H1 (cell line): ENCODE measurements at regions not wholly inside any gene's neighbourhood (a gene's known extent, or its start where the extent isn't known, plus 50 kb on each side); places are given as distances from the start of the nearest gene placed in this dataset.

ENCODE experiments used
- CTCF ChIA-PET: fragments of 300-600 bp; sonication (Branson Sonifier 250); formaldehyde crosslinking; loops from one replicate; lab custom pipeline; 2021; ENCODE audit not compliant: partially characterized antibody; lab: Charles Lee
- POLR2A ChIA-PET: fragments of 300-600 bp; sonication (Branson Sonifier 250); formaldehyde crosslinking; loops from one replicate; lab custom pipeline; 2021; ENCODE audit warnings: inconsistent platforms; ENCODE audit not compliant: partially characterized antibody; lab: Charles Lee
- DNase-seq, 2 experiments: peaks; one replicate each; pipeline versions ENCODE4 v3.0.0 to v3.0.0-alpha.2; 2010 to 2022; ENCODE audit warnings: low spot score in 2 of 2, low read depth in 1 of 2, mixed read lengths in 1 of 2
- FAIRE-seq: peaks from 2 replicates; lab custom pipeline; 2011; peaks lifted over from hg19 to GRCh38; lab: Jason Lieb, UNC
- H2AFZ ChIP-seq: 2 replicates; pipeline ENCODE4 v1.8.1; 2012; ENCODE audit warnings: low read length, inconsistent platforms
- H2AK5ac ChIP-seq: 2 replicates; pipeline ENCODE4 v1.6.1; 2013; ENCODE audit warnings: low read depth, low read length
- H2BK120ac ChIP-seq: replicated peaks from 2 replicates; pipeline ENCODE3; 2013; ENCODE audit warnings: low read depth, low read length, inconsistent platforms
- H2BK12ac ChIP-seq: 2 replicates; pipeline ENCODE4 v1.6.1; 2013; ENCODE audit warnings: low read depth, low read length
- H2BK15ac ChIP-seq: 2 replicates; pipeline ENCODE4 v1.6.1; 2013; ENCODE audit warnings: low read length
- H2BK20ac ChIP-seq: 2 replicates; pipeline ENCODE4 v1.6.1; 2013; ENCODE audit warnings: low read length
- H2BK5ac ChIP-seq: 2 replicates; pipeline ENCODE4 v1.6.1; 2013; ENCODE audit warnings: low read depth, low read length
- H3K14ac ChIP-seq: 2 replicates; pipeline ENCODE4 v1.6.1; 2013; ENCODE audit warnings: inconsistent platforms; ENCODE audit not compliant: insufficient read length
- H3K18ac ChIP-seq: 2 replicates; pipeline ENCODE4 v1.6.1; 2013; ENCODE audit warnings: low read length; ENCODE audit errors: extremely low read depth
- H3K23ac ChIP-seq: 2 replicates; pipeline ENCODE4 v1.6.1; 2013; ENCODE audit warnings: inconsistent platforms; ENCODE audit not compliant: insufficient read length
- H3K23me2 ChIP-seq: 2 replicates; pipeline ENCODE4 v1.6.1; 2013; ENCODE audit warnings: low read depth, low read length
- H3K27ac ChIP-seq: 2 replicates; pipeline ENCODE4 v1.6.1; 2011; ENCODE audit warnings: low read depth, low read length, inconsistent platforms
- H3K27me3 ChIP-seq, 4 experiments: replicated peaks in 1 of 4; 1 replicate in 1 of 4; 2 replicates in 3 of 4; pipeline versions ENCODE4 v1.6.1 to v1.8.1; 2011 to 2013; ENCODE audit warnings: low read length in 3 of 4, mild to moderate bottlenecking in 3 of 4, inconsistent platforms in 2 of 4, mixed read lengths in 2 of 4, moderate library complexity in 1 of 4; ENCODE audit not compliant: control insufficient read depth in 3 of 4, insufficient read depth in 3 of 4; ENCODE audit errors: extremely low read depth in 1 of 4
- H3K36me3 ChIP-seq, 4 experiments: 2 replicates each; pipeline versions ENCODE4 v1.6.1 to v1.8.1; 2011 to 2013; ENCODE audit warnings: mild to moderate bottlenecking in 4 of 4, low read length in 3 of 4, moderate library complexity in 2 of 4, control low read depth in 1 of 4, inconsistent platforms in 1 of 4; ENCODE audit not compliant: insufficient read depth in 4 of 4, control insufficient read depth in 2 of 4
- H3K4ac ChIP-seq: replicated peaks from 2 replicates; pipeline ENCODE3; 2013; ENCODE audit warnings: low read length, low read depth, mixed read lengths, inconsistent platforms; ENCODE audit not compliant: insufficient read length
- H3K4me1 ChIP-seq, 4 experiments: replicated peaks in 1 of 4; 1 replicate in 1 of 4; 2 replicates in 3 of 4; pipeline versions ENCODE4 v1.6.1 to v1.8.1; 2011 to 2013; ENCODE audit warnings: low read length in 3 of 4, inconsistent platforms in 2 of 4, mixed read lengths in 1 of 4; ENCODE audit not compliant: insufficient read depth in 4 of 4, control insufficient read depth in 3 of 4
- H3K4me2 ChIP-seq, 2 experiments: 2 replicates each; pipeline versions ENCODE4 v1.6.1 to v1.8.1; 2011 to 2013; ENCODE audit warnings: low read depth in 2 of 2, low read length in 2 of 2, control low read depth in 1 of 2, inconsistent platforms in 1 of 2, mild to moderate bottlenecking in 1 of 2; ENCODE audit not compliant: insufficient read depth in 1 of 2
- H3K4me3 ChIP-seq, 4 experiments: fragments of 200-600, 300-600 bp in 1 of 4; sonication (generic), shearing (Covaris generic), sonication (Bioruptor Twin) in 1 of 4; 2 replicates each; pipeline versions ENCODE4 v1.5.1 to v1.8.1; 2011 to 2016; ENCODE audit warnings: low read length in 4 of 4, low read depth in 3 of 4, control low read depth in 2 of 4, inconsistent platforms in 2 of 4, mild to moderate bottlenecking in 2 of 4, mixed read lengths in 1 of 4, moderate library complexity in 1 of 4; ENCODE audit not compliant: insufficient read depth in 2 of 4; ENCODE audit errors: extremely low read depth in 1 of 4
- H3K56ac ChIP-seq: replicated peaks from 2 replicates; pipeline ENCODE3; 2013; ENCODE audit warnings: low read depth, mild to moderate bottlenecking, mixed read lengths, low read length, inconsistent platforms; ENCODE audit not compliant: insufficient read length
- H3K79me1 ChIP-seq: 2 replicates; pipeline ENCODE4 v1.6.1; 2013; ENCODE audit warnings: low read depth, low read length, control low read depth
- H3K79me2 ChIP-seq, 2 experiments: 2 replicates each; pipeline versions ENCODE4 v1.6.1 to v1.8.1; 2012 to 2013; ENCODE audit warnings: low read length in 2 of 2, mild to moderate bottlenecking in 2 of 2, inconsistent platforms in 1 of 2; ENCODE audit not compliant: insufficient read depth in 2 of 2, control insufficient read depth in 1 of 2
- H3K9ac ChIP-seq, 4 experiments: replicated peaks in 1 of 4; 1 replicate in 1 of 4; 2 replicates in 3 of 4; pipeline versions ENCODE4 v1.6.1 to v1.8.1; 2011 to 2013; ENCODE audit warnings: low read depth in 3 of 4, low read length in 3 of 4, control low read depth in 2 of 4, mild to moderate bottlenecking in 2 of 4, moderate library complexity in 2 of 4, inconsistent platforms in 1 of 4; ENCODE audit errors: extremely low read depth in 1 of 4
- H3K9me3 ChIP-seq, 2 experiments: 2 replicates each; pipeline versions ENCODE4 v1.6.1 to v1.8.1; 2012 to 2013; ENCODE audit warnings: mild to moderate bottlenecking in 2 of 2, moderate library complexity in 2 of 2, control low read depth in 1 of 2, inconsistent platforms in 1 of 2, low read depth in 1 of 2, low read length in 1 of 2, mixed read lengths in 1 of 2; ENCODE audit not compliant: insufficient read depth in 2 of 2
- H4K20me1 ChIP-seq, 2 experiments: replicated peaks in 1 of 2; 2 replicates each; pipeline versions ENCODE3 to v1.8.1; 2011 to 2013; ENCODE audit warnings: inconsistent platforms in 2 of 2, low read length in 2 of 2, mild to moderate bottlenecking in 1 of 2; ENCODE audit not compliant: insufficient read depth in 2 of 2, control insufficient read depth in 1 of 2
- H4K5ac ChIP-seq: 2 replicates; pipeline ENCODE4 v1.6.1; 2013; ENCODE audit warnings: low read length, low read depth, mixed read lengths, inconsistent platforms; ENCODE audit not compliant: insufficient read length
- H4K8ac ChIP-seq: 2 replicates; pipeline ENCODE4 v1.8.0; 2013; ENCODE audit warnings: mild to moderate bottlenecking, moderate library complexity, low read length, inconsistent platforms; ENCODE audit not compliant: insufficient read depth; ENCODE audit errors: extremely low read depth
- H4K91ac ChIP-seq: replicated peaks from 2 replicates; pipeline ENCODE3; 2013; ENCODE audit warnings: low read length, mixed read lengths, inconsistent platforms; ENCODE audit not compliant: insufficient read length
- HDAC2 ChIP-seq, 2 experiments: fragments of 300-600 bp in 1 of 2; sonication (generic) in 1 of 2; IDR thresholded peaks; 2 replicates each; pipeline ENCODE4 v1.6.1; 2011 to 2012; ENCODE audit warnings: low read depth in 2 of 2, low read length in 2 of 2, mild to moderate bottlenecking in 2 of 2, moderate library complexity in 2 of 2, borderline replicate concordance in 1 of 2, inconsistent platforms in 1 of 2
- HDAC6 ChIP-seq: IDR thresholded peaks from one replicate; pipeline ENCODE4 v1.7.1; 2012; ENCODE audit warnings: low read depth, mild to moderate bottlenecking, inconsistent platforms, low read length, moderate library complexity
- WGBS, 2 experiments: shearing (Covaris generic) in 1 of 2; methylation state at CpG; one replicate each; pipeline versions ENCODE4 v1.1.6 to v1.1.7; 2013 to 2015; ENCODE audit warnings: low lambda C conversion rate in 2 of 2, mixed read lengths in 2 of 2, inconsistent platforms in 1 of 2, low coverage in 1 of 2, missing lambda C conversion rate in 1 of 2; ENCODE audit not compliant: insufficient replicate concordance in 2 of 2, insufficient coverage in 1 of 2, insufficient read length in 1 of 2; ENCODE audit errors: extremely low coverage in 1 of 2, missing lambda C conversion rate in 1 of 2; 5-methylcytosine and 5-hydroxymethylcytosine counted together

DNA sequence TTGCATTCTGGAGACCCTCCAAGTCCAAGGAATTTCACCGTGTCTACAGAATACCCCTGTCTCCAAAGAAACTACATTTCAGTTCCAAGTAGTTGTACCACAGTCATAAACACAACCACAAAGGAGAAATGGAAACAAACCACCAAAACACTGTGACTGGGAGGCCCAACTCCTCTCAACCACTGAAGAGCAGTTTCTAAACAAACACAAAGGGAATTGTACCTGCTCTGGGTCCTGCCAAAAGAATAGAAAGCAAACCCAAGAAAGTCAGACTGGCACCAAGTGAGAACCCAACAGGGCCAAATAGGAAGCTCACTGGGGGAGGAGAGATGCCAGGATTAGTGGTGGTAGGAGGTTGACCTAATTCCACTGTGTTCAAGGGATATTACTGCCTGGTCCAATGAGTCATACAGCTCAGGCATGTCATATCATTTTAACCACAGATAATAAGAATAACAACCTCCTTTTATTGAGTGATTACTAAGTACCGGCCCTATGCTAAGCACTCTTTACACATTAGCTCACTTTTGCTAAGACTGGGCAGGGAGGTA is 123.9 kb upstream of the PPP2R5A start:
- H3K18ac ChIP-seq = no peak overlapping the region
- no peak overlapping the region for H4K8ac ChIP-seq
- FAIRE-seq (no peak), DNase-seq (no peak)
- H4K5ac ChIP-seq = no peak overlapping the region
- H3K56ac ChIP-seq = no peak overlapping the region
- no peak overlapping the region for H3K4me3 ChIP-seq
- H3K23ac ChIP-seq = no peak overlapping the region
- H2BK120ac ChIP-seq = no peak overlapping the region
- no peaks in the 10 kb centered on the region for H4K20me1 ChIP-seq
- H3K9ac ChIP-seq = no peak overlapping the region
- H3K14ac ChIP-seq = no peak overlapping the region
- no peaks in the 10 kb centered on the region for H3K27me3 ChIP-seq
- H2AK5ac ChIP-seq = no peak overlapping the region
- no peak overlapping the region for H2BK15ac ChIP-seq
- H3K4ac ChIP-seq = no peak overlapping the region
- H3K4me1 ChIP-seq = no peaks in the 10 kb centered on the region
- no peak overlapping the region for H2BK20ac ChIP-seq
- 93% methylated on average over 2 of the region's 2 CpGs; no CpG with 5 or more reads in 1 of the 2 experiments for WGBS, 2 experiments
- H3K4me2 ChIP-seq = no peak overlapping the region
- H2BK12ac ChIP-seq = no peak overlapping the region
- no peak overlapping the region for H4K91ac ChIP-seq
- no peaks in the 10 kb centered on the region for H3K36me3 ChIP-seq
- POLR2A ChIA-PET = interaction anchor here (0.5 to 1.2 kb wide), 2 partner anchors 10 to 18 kb away, joined by 3 read pairs; no protein-coding TSS in a partner anchor
- CTCF ChIA-PET = interaction anchor here (1.1 kb wide), 1 partner anchor 54 kb away, joined by 3 read pairs; no protein-coding TSS in a partner anchor
- no peak overlapping the region for H2BK5ac ChIP-seq
- H3K27ac ChIP-seq = no peak overlapping the region
- no peaks in the 10 kb centered on the region; the same call in 1 of the 2 replicates for H3K79me1 ChIP-seq
- H3K23me2 ChIP-seq = no peaks in the 10 kb centered on the region
- TF ChIP-seq HDAC2 (IDR thresholded peaks at IDR 0.05; ENCODE audit: borderline replicate concordance in 1 of 2, low read depth in 2 of 2, low read length in 2 of 2) (no peak), HDAC6 (no peak)
- TF ChIP-seq, all 59 proteins: peak for 0
- Histone ChIP-seq H3K79me2 (no peaks in the 10 kb centered on the region), H3K9me3 (no peaks in the 10 kb centered on the region), H2AFZ (no peak overlapping the region)
